ENCODE measurements at regions not wholly inside any gene's neighbourhood (a gene's known extent, or its start where the extent isn't known, plus 50 kb on each side); places are given as distances from the start of the nearest gene placed in this dataset.

GRCh38 chr1:38623529-38623928, 236.0 kb downstream of the RRAGC start:
- ATAC-seq (ENCODE audit: low read depth) (no peak), DNase-seq (no peak)
- Mint-ChIP-seq H3K9me3 (no peaks in the 10 kb centered on the region), H3K4me3 (no peak overlapping the region), H3K4me1 (no peaks in the 10 kb centered on the region), H3K27me3 (peaks cover 9% of the 10 kb centered on the region), H3K27ac (no peak overlapping the region), H3K36me3 (no peaks in the 10 kb centered on the region)
- POLR2A ChIA-PET = no interaction called here

- no peak overlapping the region for H3K27ac Mint-ChIP-seq
- H3K36me3 Mint-ChIP-seq = no peaks in the 10 kb centered on the region
- no peak overlapping the region for H3K4me3 Mint-ChIP-seq
- peaks cover 6% of the 10 kb centered on the region for H3K27me3 Mint-ChIP-seq
- DNase-seq = no peak
- no peak for ATAC-seq (ENCODE audit: low read depth)
- POLR2A ChIA-PET = no interaction called here
- no peaks in the 10 kb centered on the region for H3K4me1 Mint-ChIP-seq
- no peaks in the 10 kb centered on the region for H3K9me3 Mint-ChIP-seq
Measured at GRCh38 chr1:38622197-38622596, 237.4 kb downstream of the RRAGC start.

- Mint-ChIP-seq H3K4me3 (no peak overlapping the region), H3K36me3 (no peaks in the 10 kb centered on the region), H3K27me3 (peaks cover 8% of the 10 kb centered on the region), H3K27ac (no peak overlapping the region), H3K9me3 (peaks cover 4% of the 10 kb centered on the region), H3K4me1 (no peaks in the 10 kb centered on the region)
- DNase-seq (no peak), ATAC-seq (ENCODE audit: low read depth) (no peak)
- POLR2A ChIA-PET = no interaction called here
Measured at GRCh38 chr1:38616846-38617245, 242.7 kb downstream of the RRAGC start.

- Mint-ChIP-seq H3K27ac (no peak overlapping the region), H3K27me3 (peaks cover 8% of the 10 kb centered on the region), H3K4me3 (no peak overlapping the region), H3K4me1 (no peaks in the 10 kb centered on the region), H3K36me3 (no peaks in the 10 kb centered on the region), H3K9me3 (peaks cover 4% of the 10 kb centered on the region)
- no peak for DNase-seq
- ATAC-seq (ENCODE audit: low read depth) = no peak
- POLR2A ChIA-PET = no interaction called here
Measured at GRCh38 chr1:38615680-38616079, 243.9 kb downstream of the RRAGC start.

- Mint-ChIP-seq H3K9me3 (peaks cover 4% of the 10 kb centered on the region), H3K27me3 (peaks cover 8% of the 10 kb centered on the region), H3K27ac (no peak overlapping the region), H3K4me1 (no peaks in the 10 kb centered on the region), H3K36me3 (no peaks in the 10 kb centered on the region), H3K4me3 (no peak overlapping the region)
- no peak for DNase-seq
- POLR2A ChIA-PET = no interaction called here
- ATAC-seq (ENCODE audit: low read depth) = no peak
Measured at GRCh38 chr1:38614861-38615260, 244.7 kb downstream of the RRAGC start.

- POLR2A ChIA-PET = no interaction called here
- Mint-ChIP-seq H3K4me1 (no peaks in the 10 kb centered on the region), H3K36me3 (no peaks in the 10 kb centered on the region), H3K27me3 (peaks cover 8% of the 10 kb centered on the region), H3K4me3 (no peak overlapping the region), H3K9me3 (peaks cover 4% of the 10 kb centered on the region), H3K27ac (no peak overlapping the region)
- DNase-seq (no peak), ATAC-seq (ENCODE audit: low read depth) (no peak)
Measured at GRCh38 chr1:38613996-38614395, 245.6 kb downstream of the RRAGC start.

GRCh38 chr1:38612951-38613350, 246.6 kb downstream of the RRAGC start:
- Mint-ChIP-seq H3K9me3 (peaks cover 4% of the 10 kb centered on the region), H3K36me3 (no peaks in the 10 kb centered on the region), H3K27ac (no peak overlapping the region), H3K4me1 (no peaks in the 10 kb centered on the region), H3K4me3 (no peak overlapping the region), H3K27me3 (peaks cover 13% of the 10 kb centered on the region)
- no peak for ATAC-seq (ENCODE audit: low read depth)
- DNase-seq = no peak
- POLR2A ChIA-PET = no interaction called here

- Mint-ChIP-seq H3K27ac (no peak overlapping the region), H3K27me3 (peaks cover 10% of the 10 kb centered on the region), H3K4me1 (no peaks in the 10 kb centered on the region), H3K36me3 (no peaks in the 10 kb centered on the region), H3K4me3 (no peak overlapping the region), H3K9me3 (peaks cover 4% of the 10 kb centered on the region)
- DNase-seq (no peak), ATAC-seq (ENCODE audit: low read depth) (no peak)
- POLR2A ChIA-PET = no interaction called here
Measured at GRCh38 chr1:38611664-38612211, 247.8 kb downstream of the RRAGC start.

- no peak overlapping the region for H3K4me3 Mint-ChIP-seq
- H3K4me1 Mint-ChIP-seq = no peaks in the 10 kb centered on the region
- no peaks in the 10 kb centered on the region for H3K9me3 Mint-ChIP-seq
- ATAC-seq (ENCODE audit: low read depth) (no peak), DNase-seq (no peak)
- no peaks in the 10 kb centered on the region for H3K36me3 Mint-ChIP-seq
- peaks cover 10% of the 10 kb centered on the region for H3K27me3 Mint-ChIP-seq
- no peak overlapping the region for H3K27ac Mint-ChIP-seq
- POLR2A ChIA-PET = no interaction called here
Measured at GRCh38 chr1:38609166-38610025, 250.2 kb downstream of the RRAGC start.

- Mint-ChIP-seq H3K9me3 (no peaks in the 10 kb centered on the region), H3K4me1 (no peaks in the 10 kb centered on the region), H3K27ac (no peak overlapping the region), H3K4me3 (no peak overlapping the region), H3K27me3 (peaks cover 8% of the 10 kb centered on the region), H3K36me3 (no peaks in the 10 kb centered on the region)
- POLR2A ChIA-PET = no interaction called here
- ATAC-seq (ENCODE audit: low read depth) (no peak), DNase-seq (no peak)
Measured at GRCh38 chr1:38608202-38608864, 251.2 kb downstream of the RRAGC start.

- Mint-ChIP-seq H3K27me3 (peaks cover 8% of the 10 kb centered on the region), H3K4me3 (no peak overlapping the region), H3K27ac (no peak overlapping the region), H3K9me3 (no peaks in the 10 kb centered on the region), H3K4me1 (no peaks in the 10 kb centered on the region), H3K36me3 (no peaks in the 10 kb centered on the region)
- ATAC-seq (ENCODE audit: low read depth) = no peak
- DNase-seq = no peak
- POLR2A ChIA-PET = no interaction called here
Measured at GRCh38 chr1:38607526-38607925, 252.0 kb downstream of the RRAGC start.

GRCh38 chr1:38605063-38605462, 254.5 kb downstream of the RRAGC start:
- H3K4me1 Mint-ChIP-seq = no peaks in the 10 kb centered on the region
- H3K36me3 Mint-ChIP-seq = no peaks in the 10 kb centered on the region
- DNase-seq (no peak), ATAC-seq (ENCODE audit: low read depth) (no peak)
- H3K9me3 Mint-ChIP-seq = no peaks in the 10 kb centered on the region
- no peak overlapping the region for H3K27ac Mint-ChIP-seq
- H3K27me3 Mint-ChIP-seq = peaks cover 8% of the 10 kb centered on the region
- POLR2A ChIA-PET = no interaction called here
- H3K4me3 Mint-ChIP-seq = no peak overlapping the region

GRCh38 chr1:38603907-38604306, 255.7 kb downstream of the RRAGC start:
- DNase-seq (no peak), ATAC-seq (ENCODE audit: low read depth) (no peak)
- no peak overlapping the region for H3K27ac Mint-ChIP-seq
- no peaks in the 10 kb centered on the region for H3K9me3 Mint-ChIP-seq
- no peaks in the 10 kb centered on the region for H3K36me3 Mint-ChIP-seq
- no peaks in the 10 kb centered on the region for H3K4me1 Mint-ChIP-seq
- POLR2A ChIA-PET = no interaction called here
- H3K4me3 Mint-ChIP-seq = no peak overlapping the region
- peaks cover 12% of the 10 kb centered on the region for H3K27me3 Mint-ChIP-seq

GRCh38 chr1:38600905-38601304, 258.7 kb downstream of the RRAGC start:
- no peaks in the 10 kb centered on the region for H3K4me1 Mint-ChIP-seq
- no peak for ATAC-seq (ENCODE audit: low read depth)
- DNase-seq = no peak
- H3K36me3 Mint-ChIP-seq = no peaks in the 10 kb centered on the region
- no peak overlapping the region for H3K4me3 Mint-ChIP-seq
- peaks cover 1% of the 10 kb centered on the region for H3K9me3 Mint-ChIP-seq
- POLR2A ChIA-PET = no interaction called here
- no peak overlapping the region for H3K27ac Mint-ChIP-seq
- H3K27me3 Mint-ChIP-seq = peaks cover 10% of the 10 kb centered on the region

Measured in activated naive CD8-positive, alpha-beta T cell treated with anti-CD3 and anti-CD28 coated beads, Interleukin-2, amount 10 ng/mL, durations not matched to agents 7 days and 5 days (primary cell).